ENCODE measurements at regions not wholly inside any gene's neighbourhood (a gene's known extent, or its start where the extent isn't known, plus 50 kb on each side); places are given as distances from the start of the nearest gene placed in this dataset.

DNA sequence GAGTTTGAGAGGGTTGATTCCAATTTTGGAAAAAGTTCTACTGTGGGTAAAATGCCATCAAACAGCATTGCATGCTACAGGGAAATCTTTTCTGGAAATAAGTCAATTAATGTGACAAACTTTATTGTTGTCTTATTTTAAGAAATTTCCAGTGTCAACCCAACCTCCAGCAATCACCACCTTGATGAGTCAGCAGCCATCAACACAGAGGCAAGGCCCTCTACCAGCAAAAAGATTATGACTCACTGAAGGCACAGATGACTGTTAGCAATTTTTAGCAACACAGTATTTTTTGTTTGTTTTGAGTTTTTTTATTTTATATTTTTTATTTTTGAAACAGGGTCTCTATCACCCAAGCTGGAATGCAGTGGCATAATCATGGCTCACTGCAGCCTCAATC lies 165.4 kb upstream of the C1QTNF7 start:
- TF ChIP-seq, protein P1, sequence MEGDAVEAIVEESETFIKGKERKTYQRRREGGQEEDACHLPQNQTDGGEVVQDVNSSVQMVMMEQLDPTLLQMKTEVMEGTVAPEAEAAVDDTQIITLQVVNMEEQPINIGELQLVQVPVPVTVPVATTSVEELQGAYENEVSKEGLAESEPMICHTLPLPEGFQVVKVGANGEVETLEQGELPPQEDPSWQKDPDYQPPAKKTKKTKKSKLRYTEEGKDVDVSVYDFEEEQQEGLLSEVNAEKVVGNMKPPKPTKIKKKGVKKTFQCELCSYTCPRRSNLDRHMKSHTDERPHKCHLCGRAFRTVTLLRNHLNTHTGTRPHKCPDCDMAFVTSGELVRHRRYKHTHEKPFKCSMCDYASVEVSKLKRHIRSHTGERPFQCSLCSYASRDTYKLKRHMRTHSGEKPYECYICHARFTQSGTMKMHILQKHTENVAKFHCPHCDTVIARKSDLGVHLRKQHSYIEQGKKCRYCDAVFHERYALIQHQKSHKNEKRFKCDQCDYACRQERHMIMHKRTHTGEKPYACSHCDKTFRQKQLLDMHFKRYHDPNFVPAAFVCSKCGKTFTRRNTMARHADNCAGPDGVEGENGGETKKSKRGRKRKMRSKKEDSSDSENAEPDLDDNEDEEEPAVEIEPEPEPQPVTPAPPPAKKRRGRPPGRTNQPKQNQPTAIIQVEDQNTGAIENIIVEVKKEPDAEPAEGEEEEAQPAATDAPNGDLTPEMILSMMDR (IDR thresholded peaks at IDR 0.05; ENCODE audit: low read length): no peak
- TF ChIP-seq EZH2 (optimal IDR thresholded peaks at IDR 0.05; ENCODE audit: low read depth, low read length) (no peak), EZH2phosphoT487 (IDR thresholded peaks at IDR 0.05; ENCODE audit: low read length) (no peak)
